Ascending aorta (tissue), 2 donors: ENCODE measurements at regions not wholly inside any gene's neighbourhood (a gene's known extent, or its start where the extent isn't known, plus 50 kb on each side); places are given as distances from the start of the nearest gene placed in this dataset.
A peak's percentile ranks its signal among the peaks of the same experiment; 100 is the strongest.

Source experiments
- DNase-seq, 2 donors: peaks; one replicate each; pipeline ENCODE4 v3.0.0-alpha.2; 2019; ENCODE audit warnings: low spot score in 2 of 2
- H3K27ac ChIP-seq, 2 donors: fragments of 200-600 bp; sonication (generic); one replicate each; pipeline ENCODE4 v1.5.1; 2016 to 2017; ENCODE audit warnings: mild to moderate bottlenecking in 1 of 2
- H3K27me3 ChIP-seq: fragments of 200-600 bp; sonication (generic); one replicate; pipeline ENCODE4 v1.5.1; 2017
- H3K36me3 ChIP-seq, 2 donors: fragments of 200-600 bp; sonication (generic); one replicate each; pipeline ENCODE4 v1.5.1; 2016
- H3K4me1 ChIP-seq, 2 donors: fragments of 200-600 bp; sonication (generic); one replicate each; pipeline ENCODE4 v1.5.1; 2016 to 2017; ENCODE audit warnings: mild to moderate bottlenecking in 1 of 2
- H3K4me3 ChIP-seq, 2 donors: fragments of 200-600 bp; sonication (generic); one replicate each; pipeline ENCODE4 v1.5.1; 2016 to 2017; ENCODE audit warnings: mild to moderate bottlenecking in 1 of 2
- H3K9me3 ChIP-seq, 2 donors: fragments of 200-600 bp; sonication (generic); one replicate each; pipeline ENCODE4 v1.5.1; 2016
- intact Hi-C: fragments of 100-400 bp; cut with DNase I; formaldehyde crosslinking; loops from one replicate; pipeline ENCODE4 v1.15.1; 2023
- TF ChIP-seq, protein P1 (sequence below), 3 experiments: fragments of 200-600 bp in 2 of 3; fragments of 450-650 bp in 1 of 3; sonication (generic) in 2 of 3; IDR thresholded peaks; one replicate each; pipeline ENCODE4 v1.5.1; 2016 to 2019; ENCODE audit warnings: antibody characterized with exemption in 3 of 3, mild to moderate bottlenecking in 1 of 3, moderate library complexity in 1 of 3

DNA sequence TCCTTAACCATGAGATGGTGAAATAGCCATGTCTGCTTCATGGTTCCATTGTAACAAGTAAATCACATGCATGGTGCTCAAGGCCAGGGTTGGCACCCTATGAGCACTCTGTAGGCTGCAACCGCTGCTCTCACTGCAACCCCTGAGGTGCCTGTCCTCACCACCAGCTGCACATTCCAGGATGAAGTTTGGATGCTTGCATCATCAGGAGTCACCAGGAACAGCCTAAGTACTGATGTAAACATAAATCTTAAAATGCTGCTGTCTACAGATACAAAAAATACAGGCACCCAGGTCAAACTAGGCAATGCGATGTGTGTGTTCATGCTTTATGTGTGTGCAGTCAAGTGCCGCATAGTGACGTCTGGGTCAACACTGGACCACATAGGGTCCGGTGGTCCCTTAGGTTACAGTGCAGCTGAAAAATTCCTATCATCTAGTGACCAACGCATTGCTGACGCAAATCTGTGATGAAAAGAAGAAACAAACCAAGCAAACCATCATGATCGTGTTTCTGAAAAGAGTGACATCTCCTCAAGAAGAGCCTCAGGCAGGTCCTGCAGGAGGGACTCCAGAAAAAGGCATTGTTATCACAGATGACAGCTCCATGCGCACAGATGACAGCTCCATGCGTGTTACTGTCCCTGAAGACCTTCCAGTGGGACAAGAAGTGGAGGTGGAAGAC lies 234.8 kb downstream of the AUH start:
- Histone ChIP-seq H3K36me3 (no peaks in the 10 kb centered on the region), H3K9me3 (peaks cover 0 to 5% of the 10 kb centered on the region in 2 donors), H3K4me3 (no peak overlapping the region), H3K27ac (no peak overlapping the region), H3K4me1 (no peaks in the 10 kb centered on the region), H3K27me3 (no peaks in the 10 kb centered on the region)
- no peak for DNase-seq
- TF ChIP-seq, protein P1, sequence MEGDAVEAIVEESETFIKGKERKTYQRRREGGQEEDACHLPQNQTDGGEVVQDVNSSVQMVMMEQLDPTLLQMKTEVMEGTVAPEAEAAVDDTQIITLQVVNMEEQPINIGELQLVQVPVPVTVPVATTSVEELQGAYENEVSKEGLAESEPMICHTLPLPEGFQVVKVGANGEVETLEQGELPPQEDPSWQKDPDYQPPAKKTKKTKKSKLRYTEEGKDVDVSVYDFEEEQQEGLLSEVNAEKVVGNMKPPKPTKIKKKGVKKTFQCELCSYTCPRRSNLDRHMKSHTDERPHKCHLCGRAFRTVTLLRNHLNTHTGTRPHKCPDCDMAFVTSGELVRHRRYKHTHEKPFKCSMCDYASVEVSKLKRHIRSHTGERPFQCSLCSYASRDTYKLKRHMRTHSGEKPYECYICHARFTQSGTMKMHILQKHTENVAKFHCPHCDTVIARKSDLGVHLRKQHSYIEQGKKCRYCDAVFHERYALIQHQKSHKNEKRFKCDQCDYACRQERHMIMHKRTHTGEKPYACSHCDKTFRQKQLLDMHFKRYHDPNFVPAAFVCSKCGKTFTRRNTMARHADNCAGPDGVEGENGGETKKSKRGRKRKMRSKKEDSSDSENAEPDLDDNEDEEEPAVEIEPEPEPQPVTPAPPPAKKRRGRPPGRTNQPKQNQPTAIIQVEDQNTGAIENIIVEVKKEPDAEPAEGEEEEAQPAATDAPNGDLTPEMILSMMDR (IDR thresholded peaks at IDR 0.05), result no peak
- intact Hi-C loops, result no loop called here

DNA sequence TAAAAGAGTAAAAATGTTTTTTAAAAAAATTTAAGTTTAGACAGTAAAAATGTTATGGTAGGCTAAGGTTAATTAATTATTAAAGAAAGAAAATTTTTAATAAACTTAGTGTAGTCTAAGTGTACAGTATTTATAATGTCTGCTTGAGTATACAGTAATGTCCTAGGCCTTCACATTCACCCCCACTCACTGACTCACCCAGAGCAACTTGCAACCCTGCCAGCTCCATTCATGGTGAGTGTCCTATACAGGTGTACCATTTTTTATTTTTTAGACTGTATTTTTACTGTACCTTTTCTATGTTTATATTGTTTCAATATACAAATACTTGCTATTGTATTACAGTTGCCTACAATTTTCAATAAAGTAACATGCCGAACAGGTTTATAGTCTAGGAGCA lies 234.1 kb downstream of the AUH start:
- Histone ChIP-seq H3K27me3 (no peaks in the 10 kb centered on the region), H3K27ac (no peak overlapping the region), H3K9me3 (peaks cover 0 to 5% of the 10 kb centered on the region in 2 donors), H3K36me3 (no peaks in the 10 kb centered on the region), H3K4me1 (no peaks in the 10 kb centered on the region), H3K4me3 (no peak overlapping the region)
- TF ChIP-seq, protein P1 (IDR thresholded peaks at IDR 0.05), result no peak
- intact Hi-C loops, result no loop called here
- no peak for DNase-seq

DNA sequence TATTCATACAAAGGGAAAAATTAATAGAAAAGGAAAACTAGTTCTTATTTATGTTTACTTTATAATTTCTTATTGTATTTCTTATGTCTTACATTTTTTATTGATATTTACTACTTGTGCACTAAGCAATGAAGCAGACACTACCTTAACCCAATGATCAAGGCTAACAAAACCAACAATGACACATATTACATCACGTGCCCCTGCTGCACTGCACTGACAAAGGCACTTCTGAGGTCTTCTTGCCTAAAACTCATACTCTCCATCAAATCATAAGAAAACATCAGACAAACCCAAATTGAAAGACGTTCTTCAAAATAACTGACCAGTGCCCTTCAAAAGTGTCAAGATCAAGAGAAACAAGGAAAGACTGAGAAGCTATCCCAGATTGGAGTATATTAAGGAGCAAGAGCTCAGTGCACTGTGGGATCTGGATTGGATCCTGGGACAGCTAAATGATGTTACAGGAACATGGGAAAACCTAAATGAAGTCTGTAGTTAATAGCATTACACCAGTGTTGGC lies 230.9 kb downstream of the AUH start:
- Histone ChIP-seq H3K36me3 (no peaks in the 10 kb centered on the region), H3K4me1 (no peaks in the 10 kb centered on the region), H3K4me3 (no peak overlapping the region), H3K27ac (no peak overlapping the region), H3K27me3 (no peaks in the 10 kb centered on the region), H3K9me3 (no peaks in the 10 kb centered on the region)
- DNase-seq, result no peak
- intact Hi-C loops, result no loop called here
- TF ChIP-seq, protein P1 (IDR thresholded peaks at IDR 0.05), result no peak

DNA sequence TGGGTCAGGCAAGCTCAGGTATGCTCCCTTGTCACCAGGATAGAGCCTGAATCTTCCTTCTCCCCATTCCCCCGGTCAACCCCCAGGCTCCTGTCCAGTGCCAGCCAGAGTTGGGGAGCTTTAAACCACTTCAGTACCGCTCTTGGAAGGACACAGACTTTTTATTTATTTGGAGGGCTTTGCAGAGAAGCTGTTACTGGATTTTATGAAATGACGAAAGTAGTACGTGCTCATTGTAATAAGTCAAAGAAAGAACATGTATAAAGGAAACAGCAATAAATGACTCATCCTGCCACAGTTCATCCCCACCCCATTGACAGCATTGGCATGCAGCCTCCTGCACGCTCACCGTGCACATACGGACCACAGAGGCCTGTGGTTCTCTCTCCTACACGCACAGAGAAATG lies 230.3 kb downstream of the AUH start:
- intact Hi-C loops, result no loop called here
- no peak overlapping the region for H3K27ac ChIP-seq

DNA sequence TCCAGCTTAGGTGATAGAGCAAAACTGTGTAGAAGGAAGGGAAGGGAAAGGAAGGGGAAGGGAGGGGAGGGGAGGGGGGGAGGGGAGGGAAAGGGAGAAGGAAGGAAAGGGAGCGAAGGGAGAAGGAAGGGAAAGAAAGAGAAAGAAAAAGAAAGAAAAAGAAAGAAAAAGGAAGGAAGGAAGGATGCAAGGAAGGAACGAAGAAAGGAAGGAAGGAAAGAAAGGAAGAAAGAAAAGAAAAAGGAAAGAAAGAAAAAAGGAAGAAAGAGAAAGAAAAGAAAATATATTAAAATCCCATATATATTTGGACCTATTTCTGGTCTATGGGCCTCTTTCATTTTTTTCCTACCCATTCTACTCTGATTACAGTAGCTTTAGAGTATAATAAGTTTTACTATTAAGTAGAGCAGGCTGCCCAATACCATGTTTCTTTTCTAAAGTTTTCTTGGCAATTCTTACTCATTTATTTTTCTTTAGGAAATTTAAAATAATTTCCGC lies 229.1 kb downstream of the AUH start:
- Histone ChIP-seq H3K4me1 (no peaks in the 10 kb centered on the region), H3K4me3 (no peak overlapping the region), H3K9me3 (no peaks in the 10 kb centered on the region), H3K27me3 (no peaks in the 10 kb centered on the region), H3K36me3 (no peaks in the 10 kb centered on the region), H3K27ac (no peak overlapping the region)
- no peak for DNase-seq
- intact Hi-C loops, result no loop called here
- TF ChIP-seq, protein P1 (IDR thresholded peaks at IDR 0.05), result no peak

More for the DNA sequence above, 230.3 kb downstream of the AUH start:
- no peaks in the 10 kb centered on the region for H3K9me3 ChIP-seq
- DNase-seq, result peak in 1 of 2 donors; percentile 37
- no peaks in the 10 kb centered on the region for H3K4me1 ChIP-seq
- H3K4me3 ChIP-seq, result no peak overlapping the region
- no peaks in the 10 kb centered on the region for H3K27me3 ChIP-seq
- TF ChIP-seq, protein P1 (IDR thresholded peaks at IDR 0.05), result no peak
- H3K36me3 ChIP-seq, result no peaks in the 10 kb centered on the region
